Adipocyte (in vitro differentiated cells): ENCODE measurements at regions not wholly inside any gene's neighbourhood (a gene's known extent, or its start where the extent isn't known, plus 50 kb on each side); places are given as distances from the start of the nearest gene placed in this dataset.

Source experiments
- DNase-seq: peaks from one replicate; pipeline ENCODE4 v3.0.0-alpha.2; 2015; ENCODE audit warnings: low read depth
- H3K27me3 ChIP-seq: replicated peaks from 2 replicates; pipeline ENCODE4 v1.7.0; 2013; ENCODE audit warnings: mild to moderate bottlenecking, low read length, moderate library complexity; ENCODE audit not compliant: control insufficient read depth, insufficient read depth
- H3K36me3 ChIP-seq: 2 replicates; pipeline ENCODE4 v1.7.0; 2013; ENCODE audit warnings: low read length, mild to moderate bottlenecking, moderate library complexity; ENCODE audit not compliant: control insufficient read depth, insufficient read depth, severe bottlenecking
- H3K4me1 ChIP-seq: 2 replicates; pipeline ENCODE4 v1.7.0; 2013; ENCODE audit warnings: mild to moderate bottlenecking, low read length, moderate library complexity; ENCODE audit not compliant: control insufficient read depth, insufficient read depth
- H3K4me3 ChIP-seq: 2 replicates; pipeline ENCODE4 v1.7.0; 2013; ENCODE audit warnings: mild to moderate bottlenecking, low read length, moderate library complexity
- H3K9ac ChIP-seq: 2 replicates; pipeline ENCODE4 v1.7.0; 2013; ENCODE audit warnings: mild to moderate bottlenecking, low read length, moderate library complexity
- H3K9me3 ChIP-seq: 2 replicates; pipeline ENCODE4 v1.7.0; 2013; ENCODE audit warnings: mild to moderate bottlenecking, low read length, moderate library complexity; ENCODE audit not compliant: control insufficient read depth

DNA sequence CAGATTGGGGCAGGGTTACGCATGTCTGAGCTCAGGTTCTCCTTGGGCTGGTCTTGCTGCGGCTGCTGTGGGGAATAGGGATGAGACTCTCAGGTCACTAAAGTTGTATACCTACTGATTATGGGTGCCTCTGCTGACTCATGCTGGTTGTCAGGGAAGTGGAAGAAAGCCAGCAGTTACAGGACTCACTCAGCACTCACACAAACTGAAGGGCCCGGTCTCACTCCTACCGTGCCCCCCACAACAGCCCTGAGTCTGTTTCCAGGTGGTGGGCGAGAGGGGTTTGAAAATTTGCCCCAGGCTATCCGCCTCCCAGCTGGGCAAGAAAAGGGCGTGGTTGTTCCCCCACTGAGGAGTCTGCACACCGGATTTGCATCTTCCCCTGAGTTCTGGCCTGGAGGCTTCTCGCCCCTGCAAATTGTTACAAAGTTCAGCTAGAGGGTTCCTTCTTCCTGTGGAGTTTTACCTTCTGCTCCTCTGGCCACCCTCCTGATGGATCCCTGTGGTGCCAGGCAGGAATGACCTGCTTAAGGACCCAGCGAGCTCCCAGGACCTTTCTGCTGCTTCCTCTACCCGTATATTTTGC is 659.2 kb downstream of the HDGFL1 start:
- H3K9ac ChIP-seq: no peak overlapping the region
- no peaks in the 10 kb centered on the region for H3K27me3 ChIP-seq
- H3K36me3 ChIP-seq: no peaks in the 10 kb centered on the region
- peaks cover 3% of the 10 kb centered on the region for H3K9me3 ChIP-seq
- no peaks in the 10 kb centered on the region for H3K4me1 ChIP-seq
- H3K4me3 ChIP-seq: no peak overlapping the region
- DNase-seq: peak; percentile 4

GRCh38 chr6:23243854-23244253 is 674.5 kb downstream of the HDGFL1 start:
- no peak overlapping the region for H3K9ac ChIP-seq
- DNase-seq: no peak

DNA sequence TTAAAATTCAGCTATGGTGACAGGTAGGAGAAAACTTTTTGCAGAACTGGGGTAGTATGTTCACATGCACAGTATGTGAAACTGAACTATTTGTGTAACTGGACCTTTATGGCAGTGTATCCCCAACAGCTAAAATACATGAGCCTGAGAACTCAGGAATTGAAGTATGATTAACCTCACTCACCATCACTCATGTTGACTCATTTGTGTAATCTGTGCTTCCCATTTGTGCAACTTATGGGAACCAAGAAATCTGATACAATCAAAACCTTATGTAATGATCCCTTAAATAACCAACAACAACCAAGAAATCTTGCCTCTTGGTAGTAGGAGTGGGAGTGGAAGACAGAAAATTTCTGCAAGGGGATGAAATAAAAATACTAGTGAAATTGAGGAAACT is 674.9 kb downstream of the HDGFL1 start:
- Histone ChIP-seq H3K4me1 (peaks cover 3% of the 10 kb centered on the region), H3K36me3 (no peaks in the 10 kb centered on the region), H3K4me3 (no peak overlapping the region), H3K27me3 (no peaks in the 10 kb centered on the region), H3K9me3 (no peaks in the 10 kb centered on the region), H3K9ac (no peak overlapping the region)
- DNase-seq: peak; percentile 43

More at GRCh38 chr6:23243854-23244253, 674.5 kb downstream of the HDGFL1 start:
- Histone ChIP-seq H3K36me3 (no peaks in the 10 kb centered on the region), H3K4me3 (no peak overlapping the region), H3K9me3 (no peaks in the 10 kb centered on the region), H3K27me3 (no peaks in the 10 kb centered on the region), H3K4me1 (peaks cover 3% of the 10 kb centered on the region)

- peak; percentile 66 for DNase-seq
- Histone ChIP-seq H3K9ac (no peak overlapping the region), H3K4me3 (no peak overlapping the region), H3K9me3 (no peaks in the 10 kb centered on the region), H3K27me3 (no peaks in the 10 kb centered on the region), H3K36me3 (no peaks in the 10 kb centered on the region), H3K4me1 (peaks cover 3% of the 10 kb centered on the region)
Measured at GRCh38 chr6:23245572-23245971, 676.2 kb downstream of the HDGFL1 start.

GRCh38 chr6:23246896-23247295 is 677.5 kb downstream of the HDGFL1 start:
- Histone ChIP-seq H3K9ac (no peak overlapping the region), H3K4me3 (no peak overlapping the region), H3K9me3 (no peaks in the 10 kb centered on the region), H3K4me1 (peaks cover 3% of the 10 kb centered on the region), H3K27me3 (no peaks in the 10 kb centered on the region), H3K36me3 (no peaks in the 10 kb centered on the region)
- no peak for DNase-seq

- Histone ChIP-seq H3K4me1 (peaks cover 3% of the 10 kb centered on the region), H3K4me3 (no peak overlapping the region), H3K36me3 (no peaks in the 10 kb centered on the region), H3K27me3 (no peaks in the 10 kb centered on the region), H3K9ac (no peak overlapping the region), H3K9me3 (no peaks in the 10 kb centered on the region)
- DNase-seq: no peak
Measured at GRCh38 chr6:23250556-23250955, 681.2 kb downstream of the HDGFL1 start.

DNA sequence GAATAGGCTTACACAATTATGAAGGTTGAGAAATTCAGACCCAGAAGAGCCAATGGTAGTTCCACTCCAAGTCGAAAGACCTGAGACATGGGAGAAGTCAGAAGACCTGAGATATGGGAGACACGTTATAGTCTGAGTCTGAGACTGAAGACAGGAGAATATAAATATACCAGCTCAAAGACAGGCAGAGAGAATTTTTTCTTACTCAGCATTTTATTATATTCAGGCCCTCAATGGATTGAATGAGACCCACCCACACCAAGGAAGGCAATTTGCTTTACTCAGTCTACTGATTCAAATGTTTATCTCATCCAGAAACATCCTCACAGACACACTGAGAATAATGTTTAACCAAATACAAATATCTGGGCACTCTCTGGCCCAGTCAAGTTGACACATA is 693.5 kb downstream of the HDGFL1 start:
- no peak for DNase-seq
- no peaks in the 10 kb centered on the region for H3K4me1 ChIP-seq
- no peak overlapping the region for H3K4me3 ChIP-seq

GRCh38 chr6:23265270-23265669 is 695.9 kb downstream of the HDGFL1 start:
- H3K9ac ChIP-seq: no peak overlapping the region
- no peaks in the 10 kb centered on the region for H3K36me3 ChIP-seq
- no peak overlapping the region for H3K4me3 ChIP-seq
- no peaks in the 10 kb centered on the region for H3K27me3 ChIP-seq
- no peak for DNase-seq
- H3K4me1 ChIP-seq: no peaks in the 10 kb centered on the region
- no peaks in the 10 kb centered on the region for H3K9me3 ChIP-seq

More for the DNA sequence above, 693.5 kb downstream of the HDGFL1 start:
- Histone ChIP-seq H3K9ac (no peak overlapping the region), H3K9me3 (no peaks in the 10 kb centered on the region), H3K36me3 (no peaks in the 10 kb centered on the region), H3K27me3 (no peaks in the 10 kb centered on the region)

DNA sequence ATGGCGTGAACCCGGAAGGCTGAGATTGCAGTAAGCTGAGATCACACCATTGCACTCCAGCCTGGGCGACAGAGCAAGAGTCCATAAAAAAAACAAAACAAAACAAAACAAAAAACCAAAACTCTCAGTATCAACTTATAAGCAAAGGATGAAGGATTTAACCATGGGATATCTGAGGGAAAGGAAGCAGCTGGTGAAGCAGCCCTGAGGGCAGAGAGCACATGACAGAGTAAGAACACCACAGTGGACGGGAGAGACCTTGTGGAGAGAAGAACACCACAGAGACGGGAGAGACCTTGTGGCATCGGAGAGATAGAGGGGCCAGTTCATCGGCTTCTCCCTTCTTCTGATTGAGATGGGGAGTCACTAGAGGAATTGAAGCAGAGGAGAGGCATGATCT is 697.2 kb downstream of the HDGFL1 start:
- H3K27me3 ChIP-seq: no peaks in the 10 kb centered on the region
- no peaks in the 10 kb centered on the region for H3K9me3 ChIP-seq
- H3K4me3 ChIP-seq: no peak overlapping the region
- H3K36me3 ChIP-seq: no peaks in the 10 kb centered on the region
- no peak overlapping the region for H3K9ac ChIP-seq
- DNase-seq: no peak
- H3K4me1 ChIP-seq: no peaks in the 10 kb centered on the region

- Histone ChIP-seq H3K4me3 (no peak overlapping the region), H3K9ac (no peak overlapping the region), H3K9me3 (no peaks in the 10 kb centered on the region), H3K27me3 (no peaks in the 10 kb centered on the region), H3K36me3 (no peaks in the 10 kb centered on the region), H3K4me1 (no peaks in the 10 kb centered on the region)
- no peak for DNase-seq
Measured at GRCh38 chr6:23267651-23268050, 698.3 kb downstream of the HDGFL1 start.

GRCh38 chr6:23268348-23268747 is 699.0 kb downstream of the HDGFL1 start:
- Histone ChIP-seq H3K9ac (no peak overlapping the region), H3K36me3 (no peaks in the 10 kb centered on the region), H3K27me3 (no peaks in the 10 kb centered on the region), H3K4me1 (no peaks in the 10 kb centered on the region), H3K9me3 (no peaks in the 10 kb centered on the region), H3K4me3 (no peak overlapping the region)
- DNase-seq: no peak

DNA sequence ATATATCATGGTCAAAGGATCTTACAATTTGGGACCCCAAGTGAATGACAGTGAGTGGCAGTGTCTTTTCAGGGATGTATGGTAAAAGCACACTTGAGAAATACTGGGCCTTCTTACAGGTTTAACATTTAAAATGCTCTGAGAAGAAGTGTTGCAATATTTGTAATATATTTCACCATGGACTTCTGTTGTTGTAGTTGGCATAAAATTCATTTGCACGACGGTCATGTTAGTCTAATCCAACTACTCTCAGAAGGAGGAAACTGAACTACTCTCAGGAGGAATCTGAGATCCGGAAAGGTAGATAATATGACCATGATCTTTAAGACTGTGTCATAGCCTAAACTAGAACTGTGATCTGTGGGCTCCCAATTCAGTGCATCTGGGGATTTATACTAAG is 700.1 kb downstream of the HDGFL1 start:
- peak; percentile 70 for DNase-seq

More for the DNA sequence above, 700.1 kb downstream of the HDGFL1 start:
- H3K4me1 ChIP-seq: no peaks in the 10 kb centered on the region
- no peaks in the 10 kb centered on the region for H3K36me3 ChIP-seq
- no peaks in the 10 kb centered on the region for H3K27me3 ChIP-seq
- H3K9me3 ChIP-seq: no peaks in the 10 kb centered on the region
- no peak overlapping the region for H3K4me3 ChIP-seq
- no peak overlapping the region for H3K9ac ChIP-seq
